Erythroblast (primary cell): ENCODE measurements at regions not wholly inside any gene's neighbourhood (a gene's known extent, or its start where the extent isn't known, plus 50 kb on each side); places are given as distances from the start of the nearest gene placed in this dataset.

ENCODE experiments used
- GATA1 ChIP-seq: IDR thresholded peaks from 2 replicates; pipeline ENCODE4 v1.6.1; 2011; ENCODE audit warnings: low read depth, mild to moderate bottlenecking, control low read depth, low read length, moderate library complexity
- POLR2A ChIP-seq: IDR thresholded peaks from 2 replicates; pipeline ENCODE4 v1.6.1; 2011; ENCODE audit warnings: mild to moderate bottlenecking, low read length

DNA sequence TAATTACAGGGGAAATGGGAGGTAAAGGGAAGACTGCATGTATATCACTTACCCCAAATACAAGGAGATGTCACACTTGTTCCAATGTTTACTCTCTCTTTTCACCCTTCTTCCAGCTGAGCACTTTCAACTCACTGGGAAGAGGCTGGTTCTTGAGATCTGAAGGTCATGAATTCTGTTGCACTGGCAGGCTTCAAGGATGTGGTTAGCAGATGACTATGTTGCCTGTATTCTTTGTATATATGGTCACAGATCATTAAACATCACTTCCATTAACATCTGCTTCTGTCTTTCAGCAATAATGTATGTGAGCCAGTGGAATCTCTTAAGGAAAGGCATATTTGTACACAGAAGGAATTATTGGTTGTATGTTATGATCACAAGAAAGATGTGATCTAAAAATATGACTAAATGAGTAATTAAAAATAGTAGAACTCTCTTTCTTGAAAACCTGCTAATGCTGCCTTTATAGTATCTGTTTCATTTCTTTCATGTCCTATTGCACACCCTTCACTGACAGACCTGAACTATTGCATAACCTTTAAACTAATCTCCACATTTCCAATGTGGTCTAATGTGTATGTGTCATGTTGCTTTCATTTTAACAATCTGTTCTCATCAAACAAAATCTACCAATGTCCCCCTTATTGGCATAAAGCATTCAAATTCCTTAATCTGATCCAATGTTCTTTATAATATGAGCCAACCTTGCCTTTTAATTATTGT lies 131.4 kb upstream of the EPHA7 start:
- TF ChIP-seq POLR2A (no peak), GATA1 (no peak)
